Esophagus muscularis mucosa (tissue), 4 donors: ENCODE measurements at regions not wholly inside any gene's neighbourhood (a gene's known extent, or its start where the extent isn't known, plus 50 kb on each side); places are given as distances from the start of the nearest gene placed in this dataset.

Experiments
- DNase-seq: peaks from one replicate; pipeline ENCODE4 v3.0.0-alpha.2; 2017; ENCODE audit errors: extremely low spot score
- H3K27ac ChIP-seq, 4 donors: fragments of 200-600 bp; sonication (generic); replicated peaks in 1 of 4; 1 replicate in 3 of 4; 2 replicates in 1 of 4; pipeline ENCODE4 v1.5.1; 2016 to 2019; ENCODE audit warnings: mild to moderate bottlenecking in 1 of 4
- H3K27me3 ChIP-seq, 4 donors: fragments of 200-600 bp; sonication (generic); one replicate each; pipeline versions ENCODE4 v1.5.1 to v1.6.0; 2016 to 2019
- H3K36me3 ChIP-seq, 4 donors: fragments of 200-600 bp; sonication (generic); one replicate each; pipeline ENCODE4 v1.5.1; 2016 to 2019
- H3K4me1 ChIP-seq, 4 donors: fragments of 200-600 bp; sonication (generic); one replicate each; pipeline ENCODE4 v1.5.1; 2016 to 2019
- H3K4me3 ChIP-seq, 4 donors: fragments of 200-600 bp; sonication (generic); 1 replicate in 2 of 4; 2 replicates in 2 of 4; pipeline ENCODE4 v1.5.1; 2016 to 2019; ENCODE audit warnings: mild to moderate bottlenecking in 4 of 4, moderate library complexity in 1 of 4
- H3K9me3 ChIP-seq, 4 donors: fragments of 200-600 bp; sonication (generic); 1 replicate in 3 of 4; 2 replicates in 1 of 4; pipeline ENCODE4 v1.5.1; 2016 to 2019
- EP300 ChIP-seq: sonication (generic); formaldehyde crosslinking; IDR thresholded peaks from one replicate; pipeline ENCODE4 v1.6.1; 2017; ENCODE audit warnings: antibody characterized with exemption
- POLR2A ChIP-seq: fragments of 450-650 bp; IDR thresholded peaks from one replicate; pipeline ENCODE4 v1.6.1; 2017; ENCODE audit warnings: antibody characterized with exemption, moderate library complexity, mild to moderate bottlenecking, low read depth
- POLR2AphosphoS5 ChIP-seq, 2 donors: sonication (generic); formaldehyde crosslinking; IDR thresholded peaks; one replicate each; pipeline ENCODE4 v1.6.1; 2017; ENCODE audit warnings: antibody characterized with exemption in 2 of 2
- WGBS: methylation state at CpG from one replicate; pipeline ENCODE4 v1.1.5; 2018; 5-methylcytosine and 5-hydroxymethylcytosine counted together
- intact Hi-C: fragments of 100-400 bp; cut with DNase I; formaldehyde crosslinking; loops from one replicate; pipeline ENCODE4 v1.15.1; 2023
- TF ChIP-seq, protein P1 (sequence below), 3 experiments: fragments of 200-600 bp in 2 of 3; fragments of 450-650 bp in 1 of 3; sonication (generic) in 2 of 3; IDR thresholded peaks; one replicate each; pipeline ENCODE4 v1.5.1; 2017 to 2019; ENCODE audit warnings: antibody characterized with exemption in 3 of 3, mild to moderate bottlenecking in 2 of 3, moderate library complexity in 1 of 3

DNA sequence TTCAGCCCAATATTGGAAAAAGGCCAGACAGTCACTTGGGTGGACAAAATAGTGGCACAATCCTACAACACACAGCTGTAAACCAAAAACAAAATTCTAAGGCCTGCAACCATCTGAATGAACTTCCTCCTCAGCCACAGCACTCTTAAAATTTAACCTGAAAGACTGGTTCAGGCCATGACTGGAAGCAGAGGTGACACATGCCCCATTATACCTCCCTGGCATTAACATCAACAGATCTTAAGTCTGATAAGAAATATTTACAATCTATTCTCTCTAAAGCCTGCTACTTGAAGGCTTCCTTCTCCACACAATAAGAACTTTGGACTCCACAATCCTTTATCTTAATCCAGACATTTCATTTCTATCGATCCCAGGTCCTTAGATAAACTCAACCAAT is 192.4 kb upstream of the LRP1B start:
- Histone ChIP-seq H3K4me3 (no peak overlapping the region), H3K27ac (no peak overlapping the region), H3K36me3 (no peaks in the 10 kb centered on the region), H3K9me3 (no peaks in the 10 kb centered on the region), H3K4me1 (no peaks in the 10 kb centered on the region), H3K27me3 (no peaks in the 10 kb centered on the region)
- whole genome bisulfite sequencing = 74% methylated on average over 1 of the region's 1 CpG
- intact Hi-C loops = no loop called here
- no peak for DNase-seq
- TF ChIP-seq EP300 = no peak
- no peak for TF ChIP-seq POLR2A
- no peak for TF ChIP-seq POLR2AphosphoS5 (IDR thresholded peaks at IDR 0.05)
- TF ChIP-seq, protein P1, sequence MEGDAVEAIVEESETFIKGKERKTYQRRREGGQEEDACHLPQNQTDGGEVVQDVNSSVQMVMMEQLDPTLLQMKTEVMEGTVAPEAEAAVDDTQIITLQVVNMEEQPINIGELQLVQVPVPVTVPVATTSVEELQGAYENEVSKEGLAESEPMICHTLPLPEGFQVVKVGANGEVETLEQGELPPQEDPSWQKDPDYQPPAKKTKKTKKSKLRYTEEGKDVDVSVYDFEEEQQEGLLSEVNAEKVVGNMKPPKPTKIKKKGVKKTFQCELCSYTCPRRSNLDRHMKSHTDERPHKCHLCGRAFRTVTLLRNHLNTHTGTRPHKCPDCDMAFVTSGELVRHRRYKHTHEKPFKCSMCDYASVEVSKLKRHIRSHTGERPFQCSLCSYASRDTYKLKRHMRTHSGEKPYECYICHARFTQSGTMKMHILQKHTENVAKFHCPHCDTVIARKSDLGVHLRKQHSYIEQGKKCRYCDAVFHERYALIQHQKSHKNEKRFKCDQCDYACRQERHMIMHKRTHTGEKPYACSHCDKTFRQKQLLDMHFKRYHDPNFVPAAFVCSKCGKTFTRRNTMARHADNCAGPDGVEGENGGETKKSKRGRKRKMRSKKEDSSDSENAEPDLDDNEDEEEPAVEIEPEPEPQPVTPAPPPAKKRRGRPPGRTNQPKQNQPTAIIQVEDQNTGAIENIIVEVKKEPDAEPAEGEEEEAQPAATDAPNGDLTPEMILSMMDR (IDR thresholded peaks at IDR 0.05) = no peak

DNA sequence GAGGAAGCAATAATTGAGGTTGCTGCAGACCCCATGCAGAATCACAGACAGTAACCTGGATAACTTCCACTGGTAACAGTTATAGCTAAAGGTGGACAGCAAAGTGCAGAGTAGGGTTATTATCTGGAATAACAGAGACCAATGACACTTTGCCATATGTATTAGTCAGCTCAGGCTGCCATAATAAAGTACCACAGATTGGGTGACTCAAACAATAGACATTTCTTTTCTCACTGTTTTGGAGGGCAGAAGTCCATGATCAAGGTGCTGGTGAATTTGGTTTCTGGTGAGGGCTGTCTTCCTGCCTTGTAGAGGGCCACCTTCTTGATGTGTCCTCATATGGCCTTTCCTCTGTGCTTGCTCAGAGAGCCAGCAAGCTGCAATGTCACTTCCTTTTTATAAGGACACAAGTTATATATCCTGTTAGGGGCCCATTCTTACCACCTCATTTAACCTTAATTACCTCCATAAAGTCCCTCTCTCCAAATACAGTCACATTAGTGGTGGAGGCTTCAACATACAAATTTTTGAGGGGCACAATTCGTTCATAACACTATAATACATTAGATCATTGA is 191.0 kb upstream of the LRP1B start:
- no peak for DNase-seq
- intact Hi-C loops = no loop called here
- no peaks in the 10 kb centered on the region for H3K36me3 ChIP-seq
- no peaks in the 10 kb centered on the region for H3K27me3 ChIP-seq
- TF ChIP-seq POLR2AphosphoS5 (IDR thresholded peaks at IDR 0.05) (no peak), EP300 (no peak), POLR2A (no peak)
- TF ChIP-seq, protein P1 (IDR thresholded peaks at IDR 0.05) = no peak
- no peaks in the 10 kb centered on the region for H3K9me3 ChIP-seq
- no peak overlapping the region for H3K27ac ChIP-seq
- 78% methylated on average over 1 of the region's 1 CpG for WGBS
- no peak overlapping the region for H3K4me3 ChIP-seq
- no peaks in the 10 kb centered on the region for H3K4me1 ChIP-seq

DNA sequence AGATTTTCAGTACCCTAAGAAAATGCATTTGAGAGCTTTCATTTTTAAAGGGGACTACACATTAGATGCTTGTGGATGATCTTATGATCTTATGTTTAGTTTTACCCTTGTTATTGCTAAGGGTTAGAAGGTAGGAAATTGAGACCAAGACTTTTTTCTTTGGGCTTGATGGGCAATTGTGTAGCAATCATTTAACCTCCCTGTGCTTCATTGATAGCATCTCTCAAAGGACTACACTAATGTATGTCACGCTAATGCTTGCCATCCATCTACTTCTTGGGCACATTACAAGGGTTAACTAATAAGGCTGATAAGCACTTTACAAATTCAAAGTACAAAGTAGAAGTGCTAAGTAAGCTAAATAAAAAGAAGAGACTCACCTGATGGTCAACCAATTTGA is 189.3 kb upstream of the LRP1B start:
- no peaks in the 10 kb centered on the region for H3K4me1 ChIP-seq
- no peak for TF ChIP-seq POLR2AphosphoS5 (IDR thresholded peaks at IDR 0.05)
- TF ChIP-seq POLR2A = no peak
- TF ChIP-seq EP300 = no peak
- TF ChIP-seq, protein P1 (IDR thresholded peaks at IDR 0.05) = no peak
- 100% methylated on average over 1 of the region's 1 CpG for WGBS
- H3K4me3 ChIP-seq = no peak overlapping the region
- DNase-seq = no peak
- intact Hi-C loops = no loop called here
- no peaks in the 10 kb centered on the region for H3K27me3 ChIP-seq
- H3K9me3 ChIP-seq = no peaks in the 10 kb centered on the region
- no peaks in the 10 kb centered on the region for H3K36me3 ChIP-seq
- no peak overlapping the region for H3K27ac ChIP-seq

DNA sequence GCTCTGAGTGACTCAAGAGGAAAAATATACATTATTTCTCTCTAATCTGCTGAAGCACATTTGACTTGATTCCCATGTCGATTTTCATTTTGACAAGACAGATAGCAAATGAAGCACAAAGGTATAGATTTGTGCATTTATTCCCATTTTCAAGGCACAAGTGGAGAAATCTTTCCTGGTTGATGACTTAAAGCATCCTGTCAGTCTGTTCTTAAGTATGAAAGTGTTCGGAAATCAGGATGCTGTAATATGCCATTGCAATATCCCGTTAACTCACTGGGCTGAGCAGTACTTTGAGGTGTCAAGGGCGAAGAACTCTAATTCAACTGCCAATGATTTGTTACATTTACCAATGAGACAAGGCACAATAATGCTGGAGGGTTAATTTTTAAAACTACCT is 185.2 kb upstream of the LRP1B start:
- Histone ChIP-seq H3K27ac (no peak overlapping the region), H3K4me1 (no peaks in the 10 kb centered on the region), H3K4me3 (no peak overlapping the region), H3K27me3 (no peaks in the 10 kb centered on the region), H3K36me3 (no peaks in the 10 kb centered on the region), H3K9me3 (no peaks in the 10 kb centered on the region)
- TF ChIP-seq POLR2AphosphoS5 (IDR thresholded peaks at IDR 0.05) (no peak), EP300 (no peak), POLR2A (no peak)
- TF ChIP-seq, protein P1 (IDR thresholded peaks at IDR 0.05) = no peak
- intact Hi-C loops = no loop called here
- no peak for DNase-seq
- WGBS = 81% methylated on average over 4 of the region's 4 CpGs

DNA sequence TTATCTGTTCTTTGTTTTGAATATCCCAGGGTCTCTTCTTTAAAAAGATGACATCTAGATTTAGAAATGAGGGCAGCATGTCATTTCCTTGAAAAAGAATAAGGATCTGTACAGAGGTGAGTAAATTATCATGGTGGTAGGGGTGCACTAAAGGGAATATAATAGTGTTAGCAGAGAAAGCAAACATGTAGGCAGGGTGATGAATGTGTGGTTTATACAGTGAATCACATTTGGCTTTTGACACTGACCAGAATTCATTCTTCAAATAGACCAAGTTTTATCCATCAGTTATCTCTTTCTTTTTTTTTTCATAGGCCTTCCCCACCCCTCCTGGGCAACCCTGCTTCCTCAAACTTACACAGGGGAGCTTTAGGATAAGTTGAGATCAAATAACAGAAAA is 184.5 kb upstream of the LRP1B start:
- H3K27me3 ChIP-seq = no peaks in the 10 kb centered on the region
- H3K36me3 ChIP-seq = no peaks in the 10 kb centered on the region
- intact Hi-C loops = no loop called here
- no peak for DNase-seq
- TF ChIP-seq, protein P1 (IDR thresholded peaks at IDR 0.05) = no peak
- TF ChIP-seq POLR2A (no peak), POLR2AphosphoS5 (IDR thresholded peaks at IDR 0.05) (no peak), EP300 (no peak)
- H3K9me3 ChIP-seq = no peaks in the 10 kb centered on the region
- no peaks in the 10 kb centered on the region for H3K4me1 ChIP-seq
- H3K27ac ChIP-seq = no peak overlapping the region
- H3K4me3 ChIP-seq = no peak overlapping the region
